TTC549 (cell line): ENCODE measurements at regions not wholly inside any gene's neighbourhood (a gene's known extent, or its start where the extent isn't known, plus 50 kb on each side); places are given as distances from the start of the nearest gene placed in this dataset.

Experiments used
- FAIRE-seq: peaks from 2 replicates; lab custom pipeline; 2012; peaks lifted over from hg19 to GRCh38; lab: Jason Lieb, UNC

- no peak for FAIRE-seq
Measured at GRCh38 chr17:12290207-12290606, 269.5 kb downstream of the MAP2K4 start.

GRCh38 chr17:12296209-12296625 lies 275.5 kb downstream of the MAP2K4 start:
- FAIRE-seq, result no peak

- no peak for FAIRE-seq
Measured at GRCh38 chr17:12301551-12301950, 280.9 kb downstream of the MAP2K4 start.

- FAIRE-seq, result no peak
Measured at GRCh38 chr17:12302711-12303110, 282.0 kb downstream of the MAP2K4 start.

- no peak for FAIRE-seq
Measured at GRCh38 chr17:12310811-12311210, 290.1 kb downstream of the MAP2K4 start.

DNA sequence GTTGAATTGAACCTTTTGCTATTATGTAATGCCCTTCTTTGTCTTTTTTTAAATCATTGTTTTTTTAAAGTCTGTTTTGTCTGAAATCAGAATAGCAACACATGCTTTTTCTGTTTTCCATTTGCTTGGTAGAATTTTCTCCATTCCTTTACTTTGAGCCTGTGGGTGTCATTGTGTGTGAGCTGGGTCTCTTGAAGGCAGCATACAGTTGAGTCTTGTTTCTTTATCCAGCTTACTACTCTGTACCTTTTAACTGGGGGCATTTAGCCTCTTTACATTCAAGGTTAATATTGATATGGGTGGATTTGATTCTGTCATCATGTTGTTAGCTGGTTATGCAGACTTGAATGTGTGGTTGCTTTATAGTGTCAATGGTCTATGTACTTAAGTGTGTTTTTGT lies 292.0 kb downstream of the MAP2K4 start:
- no peak for FAIRE-seq

DNA sequence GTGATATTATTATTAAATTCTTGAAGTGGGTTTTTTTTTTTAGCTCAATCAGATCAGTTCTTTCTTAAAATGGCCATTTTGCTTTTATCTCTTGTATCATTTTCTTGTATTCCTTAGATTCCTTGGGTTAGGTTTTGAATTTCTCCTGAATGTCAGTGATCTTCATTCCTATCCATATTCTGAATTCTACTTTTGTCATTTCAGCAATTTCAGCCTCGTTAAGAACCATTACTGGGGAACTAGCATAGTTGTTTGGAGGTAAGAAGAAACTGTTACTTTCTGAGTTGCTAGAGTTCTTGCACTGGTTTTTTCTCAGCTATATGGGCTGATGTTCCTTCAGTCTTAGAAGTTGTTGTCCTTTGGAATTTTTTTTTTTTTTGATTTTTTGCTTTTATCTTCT lies 293.1 kb downstream of the MAP2K4 start:
- FAIRE-seq, result no peak

- no peak for FAIRE-seq
Measured at GRCh38 chr17:12316021-12316420, 295.3 kb downstream of the MAP2K4 start.

DNA sequence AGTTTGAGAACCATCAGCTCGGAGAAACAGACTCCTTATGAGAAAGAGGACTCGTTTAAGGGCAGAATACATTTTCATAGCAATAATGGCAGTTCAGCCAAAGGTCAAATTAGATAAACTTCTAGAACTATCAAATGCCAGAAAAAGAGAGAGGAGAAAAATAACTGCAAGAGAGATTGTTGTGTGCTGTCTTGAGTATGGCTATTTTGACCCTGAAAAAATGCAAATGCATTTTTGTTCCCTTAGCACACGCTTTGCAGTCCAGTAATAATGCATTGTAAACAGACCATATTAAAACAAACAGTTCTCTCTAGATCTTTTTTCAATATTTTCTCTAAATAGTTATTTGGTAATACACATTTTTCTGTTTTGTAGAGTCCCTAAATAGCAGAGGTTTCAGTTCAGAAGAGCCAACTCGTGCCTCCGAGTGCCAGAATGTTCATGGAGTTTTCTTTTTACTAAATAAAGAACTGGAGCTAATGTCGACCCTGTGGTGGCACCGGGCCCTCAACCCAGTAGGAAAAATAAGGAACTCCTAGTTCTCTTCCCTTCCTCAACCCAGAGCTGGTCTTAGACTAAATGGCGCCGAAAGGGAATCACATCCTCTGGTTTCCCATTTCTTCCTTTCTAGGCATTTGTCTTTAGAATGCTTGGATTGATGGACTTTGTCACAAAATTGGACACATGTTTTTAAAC lies 298.0 kb downstream of the MAP2K4 start:
- no peak for FAIRE-seq

- FAIRE-seq, result no peak
Measured at GRCh38 chr17:12320286-12320685, 299.6 kb downstream of the MAP2K4 start.

GRCh38 chr17:12328204-12328603 lies 307.5 kb downstream of the MAP2K4 start:
- FAIRE-seq, result no peak

- no peak for FAIRE-seq
Measured at GRCh38 chr17:12330456-12330855, 309.8 kb downstream of the MAP2K4 start.

- no peak for FAIRE-seq
Measured at GRCh38 chr17:12341328-12341727, 320.7 kb downstream of the MAP2K4 start.

DNA sequence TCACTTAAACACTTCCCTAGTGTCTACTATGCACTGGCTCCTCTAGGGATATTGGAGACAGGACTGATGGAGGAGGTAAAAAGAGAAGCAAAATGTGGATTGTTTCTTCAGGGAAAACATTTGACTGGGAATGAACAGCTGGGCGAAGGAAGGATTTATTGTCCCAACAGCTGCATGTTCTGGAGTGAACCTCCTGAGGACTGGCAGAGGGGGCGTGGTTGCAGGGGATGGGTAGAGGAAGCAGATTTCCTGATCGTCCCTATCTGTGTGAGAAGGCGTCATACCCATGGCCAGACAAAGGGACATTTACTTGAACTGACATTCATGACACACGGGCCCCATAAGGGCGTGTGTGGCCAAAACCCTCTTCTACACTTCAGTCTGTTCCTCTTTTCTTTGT lies 321.5 kb downstream of the MAP2K4 start:
- FAIRE-seq, result no peak

GRCh38 chr17:12342609-12343435 lies 322.1 kb downstream of the MAP2K4 start:
- FAIRE-seq, result no peak

DNA sequence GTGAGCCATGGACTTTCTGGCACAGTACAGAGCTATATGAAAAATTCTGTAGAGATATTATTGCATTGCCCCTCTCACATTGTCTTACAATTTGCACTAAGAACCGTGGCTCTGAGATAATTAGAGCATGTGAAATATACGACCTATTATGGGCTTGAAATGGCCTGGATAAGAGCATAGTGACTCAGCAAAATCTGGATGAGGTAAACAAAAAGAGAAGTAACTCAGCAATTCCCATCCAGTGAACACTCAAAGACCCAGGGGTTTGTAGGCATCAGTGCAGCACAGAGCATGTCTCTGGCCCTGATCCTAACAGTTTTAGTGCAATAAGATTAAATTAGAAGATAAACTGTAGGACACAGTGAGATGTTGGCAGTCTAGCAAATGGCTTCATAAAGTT lies 317.2 kb upstream of the MYOCD start:
- FAIRE-seq, result no peak

GRCh38 chr17:12349297-12349696 lies 316.4 kb upstream of the MYOCD start:
- no peak for FAIRE-seq

GRCh38 chr17:12352127-12352526 lies 313.6 kb upstream of the MYOCD start:
- FAIRE-seq, result no peak

DNA sequence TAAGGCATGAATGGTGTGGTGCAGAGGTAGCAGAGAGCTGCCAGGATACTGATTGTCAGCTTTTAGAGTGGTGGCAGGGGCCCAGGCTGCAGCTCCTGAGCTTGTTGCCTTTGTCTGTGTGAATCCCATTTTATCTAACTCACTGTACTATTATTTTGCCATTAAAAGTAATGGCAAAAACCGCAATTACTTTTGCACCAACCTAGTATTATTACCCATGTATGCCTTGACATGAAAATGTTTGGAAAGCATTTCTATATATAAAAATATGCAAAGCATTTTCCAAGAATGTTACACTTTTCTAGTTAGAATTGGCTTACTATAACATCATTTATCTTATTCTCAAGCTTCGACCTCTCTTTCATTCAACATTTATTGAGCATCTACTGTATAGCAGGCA lies 308.1 kb upstream of the MYOCD start:
- FAIRE-seq, result no peak

DNA sequence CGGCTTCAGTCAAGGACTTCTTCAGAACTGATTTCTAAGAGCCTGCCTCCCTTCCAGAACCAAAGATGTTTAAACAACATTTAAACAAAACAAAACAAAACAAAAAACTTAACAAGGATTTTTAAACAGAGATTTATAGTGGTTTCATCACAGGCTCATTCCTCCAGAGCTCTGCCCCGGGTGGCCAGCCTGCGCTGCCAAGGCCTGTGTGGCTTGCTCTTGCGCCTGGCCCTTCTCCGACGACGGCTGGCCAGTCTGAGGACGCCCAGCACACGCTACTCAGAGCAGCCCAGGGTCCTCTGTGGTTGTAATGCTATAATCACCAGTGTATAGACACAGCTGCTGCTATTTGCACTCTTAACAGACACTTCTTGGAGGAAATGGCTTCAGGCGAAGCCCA lies 307.2 kb upstream of the MYOCD start:
- no peak for FAIRE-seq

DNA sequence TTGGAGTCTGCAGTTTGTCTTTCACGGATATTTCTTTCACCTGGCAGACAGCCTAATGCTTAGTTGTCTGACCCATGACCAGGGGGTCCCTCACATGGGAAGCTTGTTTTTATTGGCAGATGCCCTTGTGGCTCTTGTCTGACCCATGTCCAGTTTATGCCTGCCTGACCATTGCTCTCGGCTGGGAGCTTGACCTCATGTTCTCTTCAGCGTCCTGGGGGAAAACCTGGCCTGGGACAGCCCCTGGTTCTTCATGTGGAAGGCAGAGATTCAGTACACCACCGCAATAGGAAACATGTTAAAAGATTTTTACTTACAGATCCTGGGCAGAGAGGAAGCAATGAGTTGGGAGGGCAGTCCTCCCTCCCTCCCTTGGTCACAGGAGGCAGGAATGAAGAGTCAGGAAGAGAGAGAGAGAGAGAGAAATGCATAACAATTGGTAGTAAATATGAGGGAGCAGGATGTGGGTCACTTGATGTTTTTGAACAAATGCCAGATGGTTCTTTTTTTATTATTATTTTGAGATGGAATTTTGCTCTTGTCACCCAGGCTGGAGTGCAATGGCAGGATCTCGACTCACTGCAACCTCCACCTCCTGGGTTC lies 302.7 kb upstream of the MYOCD start:
- no peak for FAIRE-seq

DNA sequence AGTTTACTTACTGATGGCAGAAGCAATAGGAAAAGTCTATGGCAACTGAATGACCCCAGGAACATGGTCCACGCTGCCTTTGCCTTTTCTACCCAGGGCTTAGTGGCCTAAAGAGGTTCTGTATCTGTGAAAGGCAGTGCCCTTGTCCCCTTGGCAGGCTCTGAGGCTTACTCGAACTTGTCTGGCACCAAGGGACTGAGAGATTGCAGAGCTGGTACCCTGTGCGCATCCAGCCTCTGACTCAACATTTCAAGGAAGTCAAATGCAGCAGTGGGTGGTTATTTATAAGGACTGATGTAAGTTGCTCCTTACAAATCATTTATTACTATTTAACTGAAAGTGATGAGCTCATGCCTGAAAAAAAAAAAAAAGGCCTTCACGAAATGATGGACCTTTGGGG lies 299.9 kb upstream of the MYOCD start:
- no peak for FAIRE-seq

- no peak for FAIRE-seq
Measured at GRCh38 chr17:12369065-12369464, 296.6 kb upstream of the MYOCD start.
